ENCODE measurements at regions not wholly inside any gene's neighbourhood (a gene's known extent, or its start where the extent isn't known, plus 50 kb on each side); places are given as distances from the start of the nearest gene placed in this dataset.

DNA sequence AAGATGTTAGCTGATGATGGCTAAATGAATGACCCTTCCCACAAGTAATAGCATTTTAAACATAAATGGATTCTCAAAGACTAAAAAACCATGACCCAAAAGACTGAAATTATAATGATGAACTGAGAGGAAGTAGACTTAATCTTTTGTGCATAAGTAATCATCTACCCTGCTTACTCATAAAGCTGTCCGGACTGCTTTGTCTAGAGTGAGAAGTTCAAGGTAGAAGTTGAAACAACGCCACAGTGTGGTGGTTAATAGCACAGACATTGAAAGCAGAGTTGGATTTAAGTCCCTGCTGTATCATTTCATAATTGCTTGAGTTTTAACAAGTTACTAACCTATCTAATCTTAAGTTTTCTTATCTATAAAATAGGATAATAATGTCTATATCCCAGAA, 346.6 kb downstream of the CENPC start:
- H3K36me3 Mint-ChIP-seq = no peaks in the 10 kb centered on the region

DNA sequence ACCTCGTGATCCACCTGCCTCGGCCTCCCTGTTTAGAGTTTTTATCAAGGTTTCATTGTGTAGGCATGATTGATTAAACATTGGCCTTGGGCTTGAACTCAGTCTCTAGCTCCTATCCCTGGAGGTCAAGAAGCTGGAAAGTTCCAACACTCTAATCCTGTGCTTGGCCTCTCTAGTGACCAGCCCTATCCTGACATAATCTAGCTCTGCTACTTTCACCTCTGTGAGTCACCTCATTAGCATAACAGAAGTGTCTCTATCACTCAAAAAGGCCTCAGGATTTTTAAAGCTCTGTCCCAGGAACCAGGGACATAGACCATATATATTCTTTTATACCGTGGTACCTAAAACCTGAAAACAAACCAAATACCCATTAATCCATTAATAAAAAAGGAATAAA, 377.5 kb downstream of the CENPC start:
- DNase-seq (ENCODE audit: extremely low spot score, unreplicated experiment) = no peak

More for the DNA sequence above, 346.6 kb downstream of the CENPC start:
- DNase-seq (ENCODE audit: extremely low spot score, unreplicated experiment) = no peak
- Mint-ChIP-seq H3K27ac (no peak overlapping the region), H3K27me3 (no peaks in the 10 kb centered on the region), H3K9me3 (no peaks in the 10 kb centered on the region), H3K4me3 (no peak overlapping the region), H3K4me1 (ENCODE audit: unreplicated experiment) (peaks cover 5% of the 10 kb centered on the region)
- TF ChIP-seq, protein P1, sequence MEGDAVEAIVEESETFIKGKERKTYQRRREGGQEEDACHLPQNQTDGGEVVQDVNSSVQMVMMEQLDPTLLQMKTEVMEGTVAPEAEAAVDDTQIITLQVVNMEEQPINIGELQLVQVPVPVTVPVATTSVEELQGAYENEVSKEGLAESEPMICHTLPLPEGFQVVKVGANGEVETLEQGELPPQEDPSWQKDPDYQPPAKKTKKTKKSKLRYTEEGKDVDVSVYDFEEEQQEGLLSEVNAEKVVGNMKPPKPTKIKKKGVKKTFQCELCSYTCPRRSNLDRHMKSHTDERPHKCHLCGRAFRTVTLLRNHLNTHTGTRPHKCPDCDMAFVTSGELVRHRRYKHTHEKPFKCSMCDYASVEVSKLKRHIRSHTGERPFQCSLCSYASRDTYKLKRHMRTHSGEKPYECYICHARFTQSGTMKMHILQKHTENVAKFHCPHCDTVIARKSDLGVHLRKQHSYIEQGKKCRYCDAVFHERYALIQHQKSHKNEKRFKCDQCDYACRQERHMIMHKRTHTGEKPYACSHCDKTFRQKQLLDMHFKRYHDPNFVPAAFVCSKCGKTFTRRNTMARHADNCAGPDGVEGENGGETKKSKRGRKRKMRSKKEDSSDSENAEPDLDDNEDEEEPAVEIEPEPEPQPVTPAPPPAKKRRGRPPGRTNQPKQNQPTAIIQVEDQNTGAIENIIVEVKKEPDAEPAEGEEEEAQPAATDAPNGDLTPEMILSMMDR (conservative IDR thresholded peaks at IDR 0.05) = peak; percentile 70

DNA sequence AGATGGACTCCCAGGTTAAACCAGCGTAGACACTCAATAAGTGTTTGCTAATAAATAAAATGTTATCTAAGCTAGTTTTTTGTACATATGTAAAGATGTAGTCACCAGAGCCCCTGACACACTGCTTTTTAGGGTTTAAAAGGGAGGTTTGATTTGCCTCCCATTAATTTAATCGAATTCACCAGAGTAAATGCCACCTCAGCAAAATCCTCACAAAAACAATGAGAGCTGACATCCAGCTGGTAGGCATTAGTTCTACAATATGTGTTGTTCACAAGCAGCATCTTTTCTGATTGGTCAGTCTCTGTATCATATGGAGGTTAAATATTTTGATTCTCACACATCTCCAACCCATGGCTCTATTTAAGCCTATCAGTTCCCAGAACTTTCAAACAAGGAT, 382.6 kb downstream of the CENPC start:
- no peak for DNase-seq (ENCODE audit: extremely low spot score, unreplicated experiment)
- H3K4me1 Mint-ChIP-seq (ENCODE audit: unreplicated experiment) = peaks cover 11% of the 10 kb centered on the region
- TF ChIP-seq, protein P1 (conservative IDR thresholded peaks at IDR 0.05) = no peak
- H3K27ac Mint-ChIP-seq = no peak overlapping the region
- H3K4me3 Mint-ChIP-seq = no peak overlapping the region
- no peaks in the 10 kb centered on the region for H3K27me3 Mint-ChIP-seq
- no peaks in the 10 kb centered on the region for H3K9me3 Mint-ChIP-seq
- no peaks in the 10 kb centered on the region for H3K36me3 Mint-ChIP-seq

More for the DNA sequence above, 377.5 kb downstream of the CENPC start:
- Mint-ChIP-seq H3K4me3 (no peak overlapping the region), H3K9me3 (no peaks in the 10 kb centered on the region), H3K27ac (no peak overlapping the region), H3K4me1 (ENCODE audit: unreplicated experiment) (no peaks in the 10 kb centered on the region), H3K27me3 (no peaks in the 10 kb centered on the region), H3K36me3 (no peaks in the 10 kb centered on the region)
- TF ChIP-seq, protein P1 (conservative IDR thresholded peaks at IDR 0.05) = no peak

DNA sequence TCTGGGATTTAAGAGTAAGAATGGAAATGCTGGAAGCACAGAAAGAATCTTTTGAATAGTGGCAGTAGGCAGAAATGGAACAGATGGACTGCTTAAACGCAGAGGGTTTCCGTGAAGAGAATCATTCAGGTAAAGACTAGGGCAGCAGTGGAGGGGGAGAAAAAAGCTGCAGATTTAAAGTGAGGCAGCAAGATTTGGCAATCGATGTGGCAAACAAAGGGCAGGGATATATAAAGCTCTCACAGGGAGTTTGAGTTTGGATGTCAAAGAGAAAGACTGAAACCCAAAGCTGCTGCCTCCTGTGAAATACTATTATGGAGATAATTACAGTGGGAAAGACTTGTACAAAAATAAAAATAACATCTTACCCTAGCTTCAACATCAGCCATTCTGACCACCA, 384.0 kb downstream of the CENPC start:
- Mint-ChIP-seq H3K27me3 (no peaks in the 10 kb centered on the region), H3K27ac (no peak overlapping the region), H3K9me3 (no peaks in the 10 kb centered on the region), H3K36me3 (no peaks in the 10 kb centered on the region), H3K4me3 (no peak overlapping the region), H3K4me1 (ENCODE audit: unreplicated experiment) (peaks cover 11% of the 10 kb centered on the region)
- TF ChIP-seq, protein P1 (conservative IDR thresholded peaks at IDR 0.05) = no peak
- DNase-seq (ENCODE audit: extremely low spot score, unreplicated experiment) = no peak

DNA sequence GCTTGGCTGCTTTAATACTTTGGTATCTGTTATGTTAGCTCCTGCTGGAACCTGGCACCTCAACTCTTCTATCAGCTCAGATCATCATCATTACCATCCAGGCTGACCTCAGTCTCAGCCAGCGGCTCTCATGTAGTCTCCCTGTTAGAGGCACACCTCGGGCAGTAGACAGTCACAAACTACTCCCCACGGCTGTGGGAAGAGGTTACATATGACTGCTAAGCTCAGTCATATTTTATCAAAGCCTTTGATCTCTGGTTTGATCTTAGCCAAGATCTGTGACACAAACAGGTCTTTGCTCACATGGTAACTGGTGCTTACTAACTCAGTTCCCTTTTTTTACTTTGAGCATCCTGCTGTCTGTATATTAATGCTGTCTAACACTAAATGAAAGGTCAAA, 384.9 kb downstream of the CENPC start:
- Mint-ChIP-seq H3K9me3 (no peaks in the 10 kb centered on the region), H3K27ac (no peak overlapping the region)

More for the DNA sequence above, 384.9 kb downstream of the CENPC start:
- TF ChIP-seq, protein P1 (conservative IDR thresholded peaks at IDR 0.05) = no peak
- no peaks in the 10 kb centered on the region for H3K27me3 Mint-ChIP-seq
- H3K36me3 Mint-ChIP-seq = no peaks in the 10 kb centered on the region
- no peak for DNase-seq (ENCODE audit: extremely low spot score, unreplicated experiment)
- no peak overlapping the region for H3K4me3 Mint-ChIP-seq
- H3K4me1 Mint-ChIP-seq (ENCODE audit: unreplicated experiment) = peaks cover 11% of the 10 kb centered on the region
